SKM-1 (cell line): ENCODE measurements at regions not wholly inside any gene's neighbourhood (a gene's known extent, or its start where the extent isn't known, plus 50 kb on each side); places are given as distances from the start of the nearest gene placed in this dataset.
"Not testable (repeated sequence)": the region's sequence is repeated elsewhere in the genome, so short reads cannot be mapped to it uniquely, and the experiment has no call there.

Experiments
- DNase-seq: peaks from one replicate; lab custom pipeline; 2025; ENCODE audit not compliant: unreplicated experiment; lab: John Stamatoyannopoulos, UW

DNA sequence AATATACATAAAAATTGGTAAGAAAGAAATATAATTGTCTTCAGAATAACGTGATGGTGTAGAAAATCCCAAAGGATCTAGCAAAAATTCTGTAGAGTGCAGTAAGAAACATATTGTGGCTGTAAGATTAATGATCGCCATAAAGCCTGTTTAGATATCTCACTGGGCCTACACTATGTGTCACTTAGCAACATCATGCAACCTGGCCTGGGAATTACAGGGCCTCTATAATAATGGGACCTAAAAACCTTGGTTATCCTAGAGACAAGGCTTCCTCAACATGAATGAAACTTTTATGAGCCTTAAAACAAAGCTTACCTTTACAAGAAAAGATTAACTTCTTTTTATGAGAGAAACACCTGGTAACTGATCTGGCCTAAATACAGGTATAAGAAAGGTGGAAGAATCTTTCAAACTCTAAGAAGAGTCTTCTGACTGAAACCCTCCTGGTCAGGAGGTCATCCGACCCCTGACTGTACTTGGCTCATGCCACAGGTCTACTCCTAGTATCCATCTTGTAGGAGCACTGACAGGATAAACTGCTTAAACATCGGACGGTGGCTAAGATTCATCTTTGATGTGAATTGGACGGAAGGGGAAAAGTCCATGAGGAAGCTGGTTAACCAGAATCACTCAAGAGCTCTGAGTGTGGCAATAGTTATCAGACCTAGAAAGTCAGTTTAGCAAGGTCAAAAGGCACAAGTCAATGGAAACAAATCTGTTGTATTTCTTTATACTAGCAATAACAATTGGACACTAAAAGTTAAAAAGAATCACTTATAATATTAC is 1155.1 kb upstream of the SORCS1 start:
- DNase-seq = no peak

DNA sequence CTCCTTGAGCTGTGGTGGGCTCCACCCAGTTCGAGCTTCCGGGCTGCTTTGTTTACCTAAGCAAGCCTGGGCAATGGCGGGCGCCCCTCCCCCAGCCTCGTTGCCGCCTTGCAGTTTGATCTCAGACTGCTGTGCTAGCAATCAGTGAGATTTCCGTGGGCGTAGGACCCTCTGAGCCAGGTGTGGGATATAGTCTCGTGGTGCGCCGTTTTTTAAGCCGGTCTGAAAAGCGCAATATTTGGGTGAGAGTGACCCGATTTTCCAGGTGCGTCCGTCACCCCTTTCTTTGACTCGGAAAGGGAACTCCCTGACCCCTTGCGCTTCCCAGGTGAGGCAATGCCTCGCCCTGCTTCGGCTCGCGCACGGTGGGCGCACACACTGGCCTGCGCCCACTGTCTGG is 1151.1 kb upstream of the SORCS1 start:
- DNase-seq = not testable (repeated sequence)

DNA sequence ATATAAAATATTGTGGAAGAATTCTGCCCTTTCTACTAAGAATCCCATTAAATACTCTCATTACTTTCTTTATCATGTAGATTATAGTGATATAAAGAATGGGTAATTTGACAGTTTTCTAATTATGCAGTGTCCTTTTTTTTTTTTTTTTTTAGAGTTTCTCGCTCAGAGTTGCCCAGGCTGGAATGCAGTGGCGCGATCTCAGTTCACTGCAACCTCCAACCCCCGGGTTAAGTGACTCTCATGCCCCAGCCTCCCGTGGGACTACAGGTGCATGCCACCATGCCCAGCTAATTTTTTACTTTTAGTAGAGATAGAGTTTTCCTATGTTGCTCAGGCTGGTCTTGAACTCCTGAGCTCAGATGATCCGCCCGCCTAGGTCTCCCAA is 1143.4 kb upstream of the SORCS1 start:
- no peak for DNase-seq

DNA sequence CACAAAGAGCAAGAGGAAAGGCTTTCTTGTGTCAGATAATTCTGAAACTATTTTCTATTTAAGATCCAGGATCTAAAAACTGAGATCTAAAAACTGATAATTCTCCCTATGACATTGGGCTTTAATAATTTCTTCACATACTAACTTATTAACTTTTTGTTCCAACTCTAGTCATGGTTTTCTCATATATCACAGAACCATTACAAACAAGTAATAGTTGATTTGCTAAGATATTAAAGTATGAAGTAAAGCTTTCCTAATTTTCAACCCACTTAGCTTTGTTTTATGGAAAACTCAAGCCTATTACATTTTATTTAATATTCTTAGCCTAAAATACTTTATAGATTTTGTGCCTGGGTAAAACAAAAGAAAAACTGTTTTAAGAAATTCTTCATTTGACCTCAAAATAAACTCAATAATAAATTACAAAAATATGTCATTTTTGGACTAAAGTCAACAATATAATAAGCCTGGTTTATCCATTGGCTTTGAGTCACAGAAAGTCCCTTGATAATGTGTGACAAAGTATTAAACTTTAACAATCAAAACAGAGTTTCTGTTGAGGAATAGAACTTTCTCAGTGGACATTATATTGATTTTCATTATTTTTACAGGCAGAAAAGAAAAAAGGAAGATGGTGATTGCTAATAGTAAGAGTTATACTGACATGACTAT is 1142.9 kb upstream of the SORCS1 start:
- no peak for DNase-seq

DNA sequence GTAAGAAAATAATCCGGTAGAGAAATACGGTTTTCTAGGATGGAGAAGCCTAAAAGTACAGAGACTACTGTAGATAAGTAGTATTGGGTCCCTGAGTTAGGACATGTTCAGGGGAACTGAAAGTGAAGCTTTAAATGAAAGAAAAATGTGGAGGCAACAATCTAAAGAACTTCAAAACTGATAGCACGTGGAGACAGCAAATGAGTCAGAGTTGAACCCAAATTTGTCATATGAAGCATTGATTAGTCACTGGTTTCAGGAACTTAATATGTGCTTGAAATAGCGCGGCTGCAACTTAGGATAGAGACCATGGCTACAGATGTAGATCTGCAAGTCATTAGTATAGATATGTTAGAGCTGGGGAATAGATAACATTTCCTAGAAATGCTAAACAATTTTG is 1138.6 kb upstream of the SORCS1 start:
- no peak for DNase-seq

DNA sequence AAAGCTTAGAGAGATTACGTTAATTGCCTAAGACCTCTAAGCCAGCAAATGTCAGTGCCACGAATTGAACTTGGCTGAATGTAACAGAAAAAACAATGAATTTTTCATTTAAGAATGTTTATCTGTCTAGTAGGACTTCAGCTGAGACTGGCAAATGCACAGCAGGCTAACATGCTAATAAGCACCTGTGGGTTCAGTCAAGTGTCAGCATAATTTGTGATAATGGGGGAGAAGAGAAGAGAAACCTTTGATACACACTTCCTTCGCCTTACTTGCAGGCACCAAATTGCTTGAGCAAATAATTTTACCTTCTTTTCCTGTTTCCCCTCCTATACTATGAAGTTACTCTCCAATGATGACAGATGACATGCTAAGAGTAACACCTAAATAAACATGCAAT is 1136.5 kb upstream of the SORCS1 start:
- no peak for DNase-seq

DNA sequence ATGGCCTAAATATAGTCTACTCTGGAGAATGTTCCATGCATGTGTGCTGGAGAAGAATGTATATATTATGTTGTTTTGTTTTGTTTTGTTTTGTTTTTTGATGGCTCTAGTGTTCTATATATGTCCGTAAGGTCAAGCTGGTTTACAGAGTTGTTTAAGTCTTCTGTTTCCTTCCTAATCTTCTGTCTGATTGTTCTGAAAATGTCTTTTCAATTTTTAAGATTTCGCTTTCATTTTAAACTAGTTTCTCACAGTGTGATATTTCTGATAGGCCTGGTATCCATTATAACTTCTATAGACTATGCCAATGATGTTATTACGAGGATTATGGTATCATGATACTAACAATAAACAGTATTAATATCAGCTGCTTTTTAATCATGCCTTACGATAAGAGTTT is 1126.3 kb upstream of the SORCS1 start:
- DNase-seq = no peak

DNA sequence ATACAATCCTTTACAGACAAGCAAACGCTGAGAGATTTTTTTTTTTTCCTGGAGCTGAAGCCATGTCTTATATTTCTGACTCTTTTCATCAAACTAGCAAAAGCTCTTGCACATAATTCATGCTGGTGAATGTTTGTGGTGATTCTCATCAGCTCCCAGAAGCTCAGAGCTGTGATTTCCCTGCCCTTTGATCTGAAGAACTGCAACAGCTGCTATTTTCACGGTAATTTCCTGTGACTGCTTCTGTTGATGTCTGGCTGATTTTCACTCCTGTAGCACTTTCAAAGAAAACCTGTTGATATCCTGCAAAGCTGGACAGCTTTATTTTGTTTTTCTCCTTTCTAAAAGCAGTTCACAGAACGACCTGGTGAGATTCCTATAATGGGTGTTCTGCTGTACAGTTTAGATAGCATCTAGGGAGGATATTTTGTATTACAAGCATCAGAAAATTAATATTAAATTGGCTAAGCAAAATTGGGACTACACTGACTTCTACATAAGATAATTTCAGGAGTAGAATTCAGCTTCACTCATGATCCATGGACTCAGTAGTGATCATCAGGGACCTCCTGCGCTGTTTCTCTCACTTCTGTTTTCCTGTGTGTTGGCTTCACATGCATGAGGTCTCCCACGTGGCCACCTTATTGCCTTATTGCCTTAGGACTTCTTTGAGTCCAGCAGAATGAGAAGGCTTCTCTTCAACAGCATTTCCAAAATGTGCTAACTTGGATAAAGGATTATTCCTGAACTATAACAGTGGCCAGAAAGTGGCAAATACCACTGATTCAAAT is 1111.6 kb upstream of the SORCS1 start:
- DNase-seq = no peak

DNA sequence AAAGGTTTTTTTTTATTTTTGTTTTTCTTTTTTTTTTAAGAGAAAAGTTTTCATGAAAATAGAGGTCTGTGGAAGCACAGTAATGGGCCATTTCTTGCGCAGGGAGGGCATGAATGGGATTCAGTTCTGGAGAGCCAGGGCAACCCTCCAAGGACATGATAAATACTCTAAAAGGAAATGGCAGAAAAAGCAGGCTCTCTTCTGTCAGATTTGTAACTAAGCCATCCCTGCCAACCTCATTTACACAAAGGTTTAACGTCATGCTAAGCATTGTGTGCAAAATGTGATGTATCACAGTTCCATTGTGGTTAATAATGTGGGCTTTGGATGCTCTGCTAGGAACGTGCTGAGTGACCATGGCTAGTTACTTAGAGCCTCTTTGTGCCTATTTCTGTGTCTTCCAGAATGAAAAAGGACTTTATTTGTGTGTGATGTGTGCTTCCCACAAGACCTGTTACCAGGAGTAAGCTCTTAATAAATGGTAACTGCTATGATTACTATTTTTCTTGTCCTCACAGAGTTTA is 1095.9 kb upstream of the SORCS1 start:
- no peak for DNase-seq

DNA sequence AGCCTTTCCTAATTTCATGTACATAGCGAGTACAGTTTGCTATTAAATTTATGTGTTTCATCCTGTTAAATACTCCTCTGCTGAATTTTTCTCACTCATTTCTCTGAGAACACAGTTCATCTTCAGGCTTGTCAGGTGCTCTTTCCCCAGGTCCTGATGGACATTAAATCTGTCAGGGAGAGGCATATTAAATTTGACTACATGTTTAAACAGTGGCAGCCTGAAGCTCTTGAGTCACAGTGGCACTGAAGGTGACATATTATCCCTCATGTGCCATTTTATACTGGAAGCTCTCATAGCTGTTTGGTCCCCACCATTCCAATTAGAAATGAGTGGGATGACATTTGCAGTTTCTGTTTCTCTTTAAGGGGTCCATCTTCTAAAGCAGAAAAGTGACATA is 1089.6 kb upstream of the SORCS1 start:
- no peak for DNase-seq

DNA sequence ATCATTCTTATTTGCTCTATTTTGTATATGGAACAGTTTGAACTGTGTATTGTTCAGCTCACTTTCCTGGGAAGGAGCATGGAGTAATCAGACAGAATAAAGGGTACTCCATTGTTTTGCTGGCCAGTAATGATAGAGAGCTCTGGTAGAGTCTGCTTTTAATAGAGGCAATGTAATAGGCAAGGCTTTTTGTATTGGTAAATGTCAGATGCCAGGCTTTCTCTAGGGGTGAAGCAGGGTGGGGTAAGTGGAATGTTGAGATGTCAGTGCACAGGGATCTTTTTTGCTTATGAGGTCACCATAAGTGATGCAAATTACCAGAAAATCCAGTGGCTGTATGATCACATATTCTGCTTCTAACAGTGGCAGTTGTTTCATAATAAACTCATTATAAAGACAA is 1088.3 kb upstream of the SORCS1 start:
- DNase-seq = no peak

DNA sequence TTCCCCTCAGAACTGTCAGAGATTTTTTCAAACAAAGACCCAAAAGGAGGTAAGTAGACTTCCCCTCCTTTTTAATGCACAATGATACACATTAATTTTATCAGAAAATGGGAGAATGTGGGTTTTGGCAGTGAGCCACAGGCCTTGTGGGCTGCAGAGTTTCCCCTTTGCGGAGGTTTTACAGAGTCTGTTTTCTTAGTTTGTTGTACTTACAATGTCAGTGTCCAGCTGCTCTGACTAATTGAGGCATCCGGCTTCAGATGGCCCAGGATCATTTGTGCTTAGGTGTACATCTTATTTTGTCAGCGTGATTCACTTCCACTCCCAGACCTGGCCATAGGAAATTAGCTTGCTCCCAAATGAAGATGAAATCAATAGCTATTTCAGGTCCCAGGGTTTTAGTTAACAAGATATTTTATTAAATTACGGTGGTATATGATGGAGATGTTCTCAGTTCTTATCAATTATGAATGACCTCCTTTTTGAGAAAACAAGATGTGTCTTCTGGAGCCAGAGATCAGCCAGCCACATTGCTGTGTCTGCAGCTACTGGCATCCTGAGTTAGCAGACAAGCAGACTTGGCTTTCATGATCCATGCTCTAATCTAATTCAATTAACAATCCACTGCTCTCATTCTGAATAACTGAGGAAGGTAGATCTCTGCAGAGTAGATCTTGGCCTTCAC is 1086.6 kb upstream of the SORCS1 start:
- no peak for DNase-seq

DNA sequence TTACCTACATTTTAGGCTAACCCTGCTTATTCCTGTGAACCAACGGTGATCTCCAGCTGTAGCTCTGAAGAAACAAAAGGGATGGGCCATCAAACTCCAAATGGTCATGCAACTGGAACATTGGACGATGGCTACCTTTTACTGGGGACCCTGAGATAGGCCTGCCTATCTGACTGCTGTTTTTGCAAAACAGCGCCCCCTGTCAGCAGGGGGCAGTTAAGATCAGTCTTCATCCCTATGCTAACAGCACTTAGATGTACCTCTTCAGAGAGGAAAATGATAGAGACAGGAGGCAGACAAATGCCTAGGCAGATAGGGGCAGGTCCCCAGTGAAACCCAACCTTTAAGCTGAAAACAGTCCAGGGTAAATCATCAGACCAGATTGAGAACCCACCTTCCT is 1085.4 kb upstream of the SORCS1 start:
- DNase-seq = no peak

DNA sequence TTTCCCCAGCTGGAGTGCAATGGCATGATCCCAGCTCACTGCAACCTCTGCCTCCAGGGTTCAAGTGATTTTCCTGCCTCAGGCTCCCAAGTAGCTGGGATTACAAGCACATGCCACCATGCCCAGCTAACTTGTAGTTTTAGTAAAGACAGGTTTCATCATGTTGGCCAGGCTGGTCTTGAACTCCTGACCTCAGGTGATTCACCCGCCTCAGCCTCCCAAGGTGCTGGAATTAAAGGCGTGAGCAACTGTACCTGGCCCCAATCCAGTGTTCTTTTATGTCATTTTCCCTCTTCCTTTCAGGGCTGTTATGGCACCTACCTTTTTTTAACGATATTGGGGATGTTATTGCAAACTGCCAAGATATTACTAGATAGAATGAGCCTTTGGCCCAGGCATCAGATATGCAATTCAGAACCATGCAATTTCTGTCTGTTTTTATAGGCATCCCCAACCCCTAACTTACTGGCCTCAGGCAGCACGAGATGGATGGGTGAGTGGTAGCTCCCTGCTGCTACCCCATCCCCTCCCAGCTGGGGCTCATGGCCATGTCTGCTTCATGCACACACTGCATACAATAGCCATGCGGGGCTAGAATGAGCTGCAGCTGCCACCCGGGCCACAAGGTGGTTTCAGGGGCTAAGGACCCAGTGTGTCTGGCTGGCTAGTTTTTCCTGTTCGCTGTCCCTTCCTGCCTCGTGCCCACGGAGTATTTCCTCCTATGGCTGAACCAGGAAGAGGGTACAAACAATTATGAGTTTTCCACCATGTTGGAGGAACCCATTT is 1080.1 kb upstream of the SORCS1 start:
- no peak for DNase-seq

DNA sequence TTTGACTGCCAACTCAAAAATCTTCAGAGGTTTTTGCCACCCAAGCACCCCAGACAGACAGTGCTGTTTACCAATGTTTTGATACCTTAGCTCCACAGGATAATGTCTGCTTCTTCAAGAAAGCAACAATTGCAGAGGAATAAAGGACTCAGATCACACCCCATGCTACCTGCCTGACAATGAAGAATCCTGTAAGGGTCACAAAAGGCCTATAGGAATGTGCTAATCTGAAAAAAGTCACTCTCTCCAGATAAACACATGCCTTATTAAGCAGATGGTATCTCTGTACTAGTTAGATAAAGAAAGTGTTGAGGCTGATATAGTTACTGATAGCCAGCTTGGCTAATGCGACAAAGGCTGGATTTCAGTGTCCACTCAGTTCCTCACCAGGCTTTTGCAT is 1076.7 kb upstream of the SORCS1 start:
- DNase-seq = no peak

DNA sequence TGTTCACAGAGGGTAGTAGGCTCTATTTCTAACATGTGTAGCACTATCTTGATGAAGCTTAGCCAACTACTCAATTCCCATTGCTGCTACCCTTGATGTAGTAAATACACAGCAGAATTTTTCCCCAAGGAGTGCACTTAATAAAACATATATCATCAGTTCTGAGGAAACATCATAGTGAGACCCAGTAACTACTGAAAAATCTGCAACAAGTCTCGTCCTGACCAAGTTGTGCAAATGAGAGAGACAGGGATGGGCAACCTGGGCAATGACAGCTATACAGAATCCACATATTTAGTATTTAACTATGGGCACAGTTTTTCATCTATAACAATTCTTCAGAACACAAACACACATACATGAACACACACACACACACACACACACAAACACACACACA is 1073.8 kb upstream of the SORCS1 start:
- DNase-seq = no peak

DNA sequence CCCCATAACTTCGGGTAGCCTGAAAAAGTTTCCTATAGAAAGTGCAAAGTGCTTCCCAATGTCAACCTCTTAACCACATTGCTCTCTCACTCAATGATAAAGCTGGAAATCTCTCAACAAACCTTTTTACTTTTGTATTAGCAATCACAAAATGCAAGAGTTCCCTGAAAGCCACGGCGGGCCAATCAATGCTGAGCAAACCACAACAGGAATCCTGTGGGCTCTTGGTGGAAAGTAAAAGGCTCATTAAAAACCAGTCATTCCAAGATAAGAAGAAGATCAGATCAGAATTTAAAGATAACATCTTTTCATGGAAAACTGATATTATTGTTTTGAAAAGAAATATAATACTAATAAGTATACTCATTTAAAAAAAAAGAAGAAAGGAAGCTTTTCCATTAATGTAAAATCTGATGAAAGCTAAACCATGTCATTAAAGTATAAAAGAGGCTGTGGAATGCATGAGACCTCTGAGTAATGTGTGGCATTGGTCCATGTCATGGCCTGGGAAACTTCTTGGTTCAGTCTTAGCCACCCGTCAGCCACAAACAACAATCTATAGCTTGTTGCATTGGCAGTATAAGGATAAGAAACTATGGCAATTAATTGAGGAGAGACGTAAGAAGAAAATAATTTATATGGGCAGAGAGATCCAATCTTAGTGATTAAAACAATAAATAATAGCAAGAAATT is 1066.1 kb upstream of the SORCS1 start:
- DNase-seq = no peak

DNA sequence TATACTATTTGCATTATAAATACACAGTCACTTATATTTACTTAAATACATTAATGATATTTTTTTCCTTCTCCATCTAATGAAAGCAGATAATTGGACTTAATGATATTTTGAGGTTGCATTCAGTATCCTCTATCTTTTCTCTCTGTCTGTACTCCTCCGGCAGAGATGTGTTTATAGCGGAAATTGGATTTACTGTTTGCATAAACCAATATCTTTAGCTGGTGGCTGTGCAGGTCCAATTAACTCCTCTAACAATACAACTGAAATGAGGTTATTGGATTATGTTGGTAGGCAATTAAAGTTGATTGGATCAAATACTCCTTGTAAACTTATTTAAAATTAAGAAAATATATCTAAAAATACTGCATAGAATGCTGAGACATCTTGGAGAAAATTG is 1044.2 kb upstream of the SORCS1 start:
- no peak for DNase-seq

DNA sequence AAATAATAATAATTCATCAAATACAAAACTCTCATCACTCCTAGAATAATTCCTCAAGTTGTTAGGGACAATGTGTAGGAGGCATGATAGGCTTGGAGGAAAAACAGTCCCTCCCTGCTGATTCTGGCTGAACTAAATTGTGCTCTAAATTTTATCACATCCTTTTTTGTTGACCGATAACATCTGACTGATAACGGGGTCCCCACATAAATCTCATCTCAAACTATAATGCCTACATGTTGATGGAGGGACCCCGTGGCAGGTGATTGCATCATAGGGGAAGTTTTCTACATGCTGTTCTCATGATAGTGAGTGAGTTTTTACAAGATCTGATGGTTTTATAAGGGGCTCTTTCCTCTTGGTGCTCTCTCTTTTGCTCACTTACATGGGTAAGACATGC is 1043.5 kb upstream of the SORCS1 start:
- no peak for DNase-seq
